Activated naive CD4-positive, alpha-beta T cell treated with anti-CD3 and anti-CD28 coated beads for 36 hours (primary cell): ENCODE measurements at regions not wholly inside any gene's neighbourhood (a gene's known extent, or its start where the extent isn't known, plus 50 kb on each side); places are given as distances from the start of the nearest gene placed in this dataset.
"Not testable (repeated sequence)": the region's sequence is repeated elsewhere in the genome, so short reads cannot be mapped to it uniquely, and the experiment has no call there.

ENCODE experiments used
- CTCF ChIA-PET: fragments of 350-600 bp; sonication (Branson Sonifier 250); formaldehyde crosslinking; loops from one replicate; lab custom pipeline; 2021; ENCODE audit warnings: antibody characterized with exemption; lab: Charles Lee
- DNase-seq: peaks from one replicate; pipeline ENCODE4 v3.0.0-alpha.2; 2020
- H3K27ac Mint-ChIP-seq: one replicate; pipeline ENCODE4 v1.8.0; 2021; ENCODE audit warnings: mild to moderate bottlenecking, mixed read lengths
- H3K27me3 Mint-ChIP-seq: one replicate; pipeline ENCODE4 v1.8.0; 2021; ENCODE audit warnings: low read depth, mixed read lengths
- H3K36me3 Mint-ChIP-seq: one replicate; pipeline ENCODE4 v1.8.0; 2021; ENCODE audit warnings: low read depth, mixed read lengths
- H3K4me1 Mint-ChIP-seq: one replicate; pipeline ENCODE4 v1.8.0; 2021; ENCODE audit warnings: low read depth, mixed read lengths
- H3K4me3 Mint-ChIP-seq: one replicate; pipeline ENCODE4 v1.8.0; 2021; ENCODE audit warnings: mild to moderate bottlenecking, moderate library complexity, mixed read lengths
- H3K9me3 Mint-ChIP-seq: one replicate; pipeline ENCODE4 v1.8.0; 2021; ENCODE audit warnings: mixed read lengths
- intact Hi-C: fragments of 100-400 bp; cut with micrococcal nuclease; formaldehyde crosslinking; loops from one replicate; pipeline ENCODE4 v1.15.1; 2023

DNA sequence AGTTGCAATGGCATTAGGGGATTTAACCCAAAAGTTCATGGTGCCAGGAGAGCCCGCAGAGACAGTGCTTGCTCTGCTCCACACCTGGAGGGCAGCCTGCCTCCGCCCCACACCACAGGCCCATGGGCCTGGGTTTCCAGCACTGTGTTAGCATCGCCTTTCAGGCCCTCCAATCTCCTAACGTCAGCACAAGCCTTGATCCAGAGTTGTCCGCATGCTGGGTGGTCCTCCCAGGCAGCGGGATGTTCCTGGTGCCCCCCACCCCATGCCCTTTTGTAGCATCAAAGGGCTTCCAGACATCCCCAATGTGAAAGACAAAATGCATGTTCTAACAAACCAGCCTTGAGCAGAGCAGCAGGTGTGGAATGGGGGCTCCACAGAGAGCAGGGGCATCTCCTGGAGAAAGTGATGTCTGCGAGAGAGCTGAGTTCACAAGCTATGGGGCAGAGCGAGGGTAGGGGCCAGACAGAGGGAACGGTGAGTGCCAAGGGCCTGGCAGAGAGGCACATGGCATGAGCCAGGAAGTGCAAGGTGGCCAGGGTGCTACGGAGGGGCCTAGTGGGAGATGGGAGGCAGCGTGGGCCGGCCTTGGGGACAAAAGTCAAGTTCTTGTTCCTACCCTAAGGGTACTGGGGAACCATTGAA is 119.2 kb downstream of the CYP26B1 start:
- intact Hi-C loops = no loop called here
- no peak for DNase-seq
- CTCF ChIA-PET = no interaction called here

DNA sequence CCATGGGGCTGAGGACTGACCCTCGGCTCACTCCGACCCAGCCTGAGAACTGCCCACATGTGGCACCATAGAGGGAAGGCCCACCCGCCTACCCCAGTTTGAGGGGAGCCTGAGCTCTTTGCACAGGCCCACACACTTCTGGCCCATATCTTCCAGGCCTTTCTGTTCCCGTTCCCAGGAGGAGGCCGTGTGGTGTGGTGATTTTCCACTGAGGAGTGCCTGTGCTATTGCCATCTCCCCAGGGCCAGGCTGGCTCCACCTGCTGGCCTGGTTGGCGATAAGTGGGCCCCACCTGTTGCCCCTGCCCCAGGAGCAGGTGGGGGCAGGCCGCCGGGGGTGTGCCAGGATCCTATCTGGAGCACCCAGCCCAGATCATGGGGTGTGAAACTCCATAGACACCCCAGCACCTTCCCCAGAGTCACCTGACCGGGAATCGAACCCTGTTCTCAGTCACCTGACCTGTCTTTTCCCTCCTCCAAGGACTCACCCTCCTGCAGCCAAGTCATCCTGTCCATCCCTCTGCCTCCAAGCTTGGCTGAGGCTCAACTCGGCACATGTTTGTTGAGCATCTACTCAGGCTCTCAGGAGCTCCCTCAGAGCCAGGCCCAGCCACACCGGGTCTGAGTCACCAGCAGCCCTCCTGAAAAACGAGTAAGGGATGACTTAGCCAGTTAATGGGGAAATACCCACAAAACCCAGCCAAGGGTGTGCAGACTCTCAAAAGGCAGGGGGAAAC is 120.1 kb downstream of the CYP26B1 start:
- no peak overlapping the region for H3K27ac Mint-ChIP-seq
- no peaks in the 10 kb centered on the region for H3K4me1 Mint-ChIP-seq
- no peak overlapping the region for H3K4me3 Mint-ChIP-seq
- no peaks in the 10 kb centered on the region for H3K36me3 Mint-ChIP-seq
- intact Hi-C loops = no loop called here
- H3K9me3 Mint-ChIP-seq = no peaks in the 10 kb centered on the region
- DNase-seq = no peak
- CTCF ChIA-PET = no interaction called here
- peaks cover 2% of the 10 kb centered on the region for H3K27me3 Mint-ChIP-seq

More for the DNA sequence above, 119.2 kb downstream of the CYP26B1 start:
- H3K9me3 Mint-ChIP-seq = no peaks in the 10 kb centered on the region
- H3K4me3 Mint-ChIP-seq = no peak overlapping the region
- H3K36me3 Mint-ChIP-seq = no peaks in the 10 kb centered on the region
- H3K27ac Mint-ChIP-seq = no peak overlapping the region
- H3K4me1 Mint-ChIP-seq = no peaks in the 10 kb centered on the region
- H3K27me3 Mint-ChIP-seq = peaks cover 2% of the 10 kb centered on the region

DNA sequence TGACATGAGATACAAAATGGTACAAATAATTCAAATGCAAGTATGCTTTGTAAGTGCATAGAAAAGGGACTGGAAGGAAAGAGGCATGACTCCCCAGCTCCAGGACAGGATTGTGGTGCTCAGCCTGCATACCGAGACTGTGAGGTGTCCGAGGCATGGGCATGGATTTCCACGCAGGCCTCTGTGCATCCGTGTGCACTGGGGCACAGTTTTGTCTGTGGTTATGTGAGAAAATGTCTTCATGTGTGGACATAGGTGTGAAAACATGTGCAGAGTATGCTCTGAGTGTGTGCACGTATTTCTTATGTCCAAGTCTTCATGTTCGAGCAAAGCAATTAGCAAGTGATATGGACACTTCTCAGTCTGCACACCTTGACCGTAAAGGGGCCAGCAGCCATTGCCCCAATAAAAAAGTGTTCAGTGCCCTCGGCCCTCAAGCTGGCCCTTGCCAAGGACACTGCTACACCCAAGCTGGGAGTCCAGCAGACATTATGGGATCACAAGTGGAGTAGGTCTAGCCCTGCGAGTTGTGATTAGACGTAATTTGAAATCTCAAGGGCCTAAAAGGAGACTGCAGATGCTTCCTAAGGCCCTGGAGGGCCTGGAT is 120.7 kb downstream of the CYP26B1 start:
- Mint-ChIP-seq H3K4me1 (no peaks in the 10 kb centered on the region), H3K4me3 (no peak overlapping the region), H3K27ac (no peak overlapping the region), H3K9me3 (no peaks in the 10 kb centered on the region), H3K27me3 (peaks cover 2% of the 10 kb centered on the region), H3K36me3 (no peaks in the 10 kb centered on the region)
- CTCF ChIA-PET = no interaction called here
- intact Hi-C loops = no loop called here
- DNase-seq = no peak

DNA sequence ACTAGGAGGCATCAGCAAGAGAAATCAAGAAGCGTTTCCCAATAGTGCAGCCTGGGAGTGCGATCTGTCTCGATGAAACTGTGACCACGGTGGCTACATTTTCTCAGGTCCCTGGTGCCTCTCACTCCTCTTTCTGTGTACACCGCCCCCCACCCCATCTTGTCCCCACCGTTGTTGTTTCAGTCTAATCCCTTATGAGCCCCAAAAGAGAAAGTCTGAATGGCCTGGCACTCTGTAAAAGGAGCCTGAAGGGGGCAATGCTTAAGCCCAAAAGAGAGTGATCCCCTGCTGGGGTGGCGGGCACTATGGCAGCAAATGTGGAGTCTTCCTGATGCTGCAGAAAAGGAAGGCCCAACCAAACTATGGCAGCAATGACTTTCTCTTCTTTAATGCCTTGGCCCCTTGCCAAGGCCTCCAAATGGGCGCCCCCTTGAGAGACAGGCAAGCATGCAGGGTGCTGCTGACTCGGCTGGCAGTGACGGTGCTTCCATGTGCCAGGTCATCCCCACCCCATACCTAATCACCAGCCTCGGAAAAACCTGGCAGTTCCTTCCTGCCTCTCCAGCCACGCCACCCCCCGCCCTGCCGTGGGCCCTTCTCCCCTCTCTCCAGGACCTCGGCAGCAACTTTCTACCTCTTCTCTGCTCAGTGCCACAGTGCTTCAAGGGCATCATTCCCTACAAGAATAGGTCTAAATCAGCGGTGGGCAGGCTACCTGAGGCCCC is 123.0 kb downstream of the CYP26B1 start:
- CTCF ChIA-PET = no interaction called here
- peaks cover 2% of the 10 kb centered on the region for H3K27me3 Mint-ChIP-seq
- H3K9me3 Mint-ChIP-seq = no peaks in the 10 kb centered on the region
- no peak for DNase-seq
- H3K4me3 Mint-ChIP-seq = no peak overlapping the region
- no peak overlapping the region for H3K27ac Mint-ChIP-seq
- H3K36me3 Mint-ChIP-seq = no peaks in the 10 kb centered on the region
- H3K4me1 Mint-ChIP-seq = no peaks in the 10 kb centered on the region
- intact Hi-C loops = no loop called here

DNA sequence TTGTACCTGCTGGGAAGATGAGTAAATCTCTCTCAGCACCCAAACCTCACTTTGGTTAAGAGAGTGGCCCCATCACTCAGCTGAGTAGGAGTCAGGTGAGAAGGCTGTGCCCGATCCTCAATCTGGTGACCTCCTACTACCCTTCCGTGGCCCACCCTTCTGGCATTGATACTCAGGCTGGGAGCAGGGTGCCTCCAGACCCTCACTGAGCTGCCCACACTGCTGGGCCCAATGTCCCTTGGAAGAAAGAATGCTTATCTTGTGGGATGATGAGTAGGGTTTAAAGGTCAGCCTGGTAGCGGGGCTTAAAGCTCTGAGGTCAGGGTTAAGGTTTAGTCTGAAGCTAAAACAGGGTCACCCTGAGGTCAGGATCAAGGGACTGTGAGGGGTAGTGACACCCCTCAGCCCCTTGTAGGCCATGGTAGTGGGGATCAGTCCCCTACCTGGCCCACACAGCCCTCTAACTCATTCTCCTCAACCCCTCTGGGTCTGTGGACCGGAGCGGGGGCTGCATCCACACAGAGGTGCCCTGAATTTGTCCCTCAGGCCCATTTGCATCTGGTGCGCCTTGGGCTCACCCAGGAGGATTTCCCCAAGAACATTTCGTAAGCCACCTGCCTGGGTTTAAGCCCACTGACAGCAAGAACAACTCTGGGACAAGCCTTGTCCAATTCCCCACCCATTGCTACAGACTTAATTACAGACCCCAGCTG is 123.8 kb downstream of the CYP26B1 start:
- H3K27ac Mint-ChIP-seq = no peak overlapping the region
- no peak for DNase-seq

DNA sequence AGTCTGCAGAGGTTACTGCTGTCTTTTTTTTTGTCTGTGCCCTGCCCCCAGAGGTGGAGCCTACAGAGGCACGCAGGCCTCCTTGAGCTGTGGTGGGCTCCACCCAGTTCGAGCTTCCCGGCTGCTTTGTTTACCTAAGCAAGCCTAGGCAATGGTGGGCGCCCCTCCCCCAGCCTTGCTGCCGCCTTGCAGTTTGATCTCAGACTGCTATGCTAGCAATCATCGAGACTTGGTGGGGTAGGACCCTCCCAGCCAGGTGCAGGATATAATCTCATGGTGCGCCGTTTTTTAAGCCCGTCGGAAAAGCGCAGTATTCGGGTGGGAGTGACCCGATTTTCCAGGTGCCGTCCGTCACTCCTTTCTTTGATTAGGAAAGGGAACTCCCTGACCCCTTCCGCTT is 126.3 kb downstream of the CYP26B1 start:
- H3K27ac Mint-ChIP-seq, H3K4me3 Mint-ChIP-seq, DNase-seq, H3K4me1 Mint-ChIP-seq, H3K9me3 Mint-ChIP-seq, CTCF ChIA-PET, H3K27me3 Mint-ChIP-seq, H3K36me3 Mint-ChIP-seq, intact Hi-C loops: not testable (repeated sequence)

More for the DNA sequence above, 123.8 kb downstream of the CYP26B1 start:
- Mint-ChIP-seq H3K4me3 (no peak overlapping the region), H3K27me3 (peaks cover 2% of the 10 kb centered on the region), H3K36me3 (no peaks in the 10 kb centered on the region), H3K9me3 (no peaks in the 10 kb centered on the region), H3K4me1 (no peaks in the 10 kb centered on the region)
- intact Hi-C loops = no loop called here
- CTCF ChIA-PET = no interaction called here

DNA sequence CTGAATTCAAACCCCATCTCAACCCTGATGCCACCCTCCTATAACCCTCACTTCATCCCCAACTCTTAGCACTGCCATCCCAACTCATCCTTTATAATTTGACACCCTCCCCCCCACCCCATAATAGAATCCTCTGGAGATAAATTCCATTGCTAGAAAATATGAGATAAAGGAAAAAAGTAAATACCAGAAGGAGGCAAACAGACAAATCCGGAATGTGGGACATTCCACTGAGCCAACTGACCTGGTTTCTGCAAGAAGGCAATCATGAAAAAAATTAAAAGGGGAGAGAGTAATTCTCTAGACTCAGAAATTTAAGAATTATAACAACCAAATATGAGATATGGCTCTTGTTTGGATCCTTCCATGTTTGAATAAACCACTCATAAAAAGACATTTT is 132.4 kb downstream of the CYP26B1 start:
- Mint-ChIP-seq H3K4me1 (no peaks in the 10 kb centered on the region), H3K4me3 (no peak overlapping the region), H3K27ac (no peak overlapping the region), H3K36me3 (no peaks in the 10 kb centered on the region), H3K9me3 (no peaks in the 10 kb centered on the region), H3K27me3 (peaks cover 2% of the 10 kb centered on the region)
- no peak for DNase-seq
- intact Hi-C loops = no loop called here
- CTCF ChIA-PET = no interaction called here

DNA sequence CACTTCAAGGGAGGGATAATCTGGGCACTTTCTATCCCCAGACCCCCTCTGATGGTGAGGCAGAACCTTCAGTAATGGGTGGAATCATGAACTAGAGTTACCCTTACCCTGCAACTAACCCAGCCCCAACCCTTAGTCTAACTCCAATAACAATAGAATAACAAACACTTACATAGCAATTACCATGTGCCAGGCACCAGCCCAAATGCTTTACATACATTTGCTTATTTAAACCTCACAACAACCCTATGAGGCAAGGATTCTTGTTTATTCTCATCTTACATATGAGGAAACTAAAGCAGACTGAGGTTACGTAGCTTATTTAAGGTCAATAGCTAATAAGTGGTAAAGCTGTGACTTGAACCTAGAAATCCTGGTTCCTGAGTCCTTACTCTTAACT is 132.8 kb downstream of the CYP26B1 start:
- H3K4me1 Mint-ChIP-seq = no peaks in the 10 kb centered on the region
- H3K36me3 Mint-ChIP-seq = no peaks in the 10 kb centered on the region
- H3K4me3 Mint-ChIP-seq = no peak overlapping the region
- no peak overlapping the region for H3K27ac Mint-ChIP-seq
- CTCF ChIA-PET = no interaction called here
- intact Hi-C loops = no loop called here
- H3K9me3 Mint-ChIP-seq = no peaks in the 10 kb centered on the region
- H3K27me3 Mint-ChIP-seq = peaks cover 2% of the 10 kb centered on the region
- DNase-seq = no peak

DNA sequence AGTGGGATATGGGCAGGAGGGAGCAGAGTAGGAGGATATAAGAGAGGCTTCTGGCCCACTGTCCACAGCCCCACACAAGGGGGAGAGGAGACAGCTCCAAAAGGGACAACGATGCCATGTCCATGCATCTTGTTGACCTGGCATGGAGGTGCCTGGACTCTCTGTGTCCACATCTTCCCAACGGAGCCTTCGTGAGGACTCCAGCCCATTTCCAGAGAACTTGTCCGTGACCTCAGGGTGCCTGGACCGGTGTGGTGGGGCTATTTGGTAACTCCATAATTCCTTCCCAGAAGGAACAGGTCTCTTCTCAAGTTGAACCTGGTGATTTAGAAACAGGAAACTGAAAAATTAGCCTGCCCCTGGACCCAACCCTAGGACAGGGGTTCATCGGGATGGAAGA is 133.9 kb downstream of the CYP26B1 start:
- Mint-ChIP-seq H3K36me3 (no peaks in the 10 kb centered on the region), H3K4me1 (no peaks in the 10 kb centered on the region), H3K27ac (no peak overlapping the region), H3K4me3 (no peak overlapping the region), H3K27me3 (peaks cover 2% of the 10 kb centered on the region), H3K9me3 (no peaks in the 10 kb centered on the region)
- no peak for DNase-seq
- intact Hi-C loops = no loop called here
- CTCF ChIA-PET = no interaction called here

DNA sequence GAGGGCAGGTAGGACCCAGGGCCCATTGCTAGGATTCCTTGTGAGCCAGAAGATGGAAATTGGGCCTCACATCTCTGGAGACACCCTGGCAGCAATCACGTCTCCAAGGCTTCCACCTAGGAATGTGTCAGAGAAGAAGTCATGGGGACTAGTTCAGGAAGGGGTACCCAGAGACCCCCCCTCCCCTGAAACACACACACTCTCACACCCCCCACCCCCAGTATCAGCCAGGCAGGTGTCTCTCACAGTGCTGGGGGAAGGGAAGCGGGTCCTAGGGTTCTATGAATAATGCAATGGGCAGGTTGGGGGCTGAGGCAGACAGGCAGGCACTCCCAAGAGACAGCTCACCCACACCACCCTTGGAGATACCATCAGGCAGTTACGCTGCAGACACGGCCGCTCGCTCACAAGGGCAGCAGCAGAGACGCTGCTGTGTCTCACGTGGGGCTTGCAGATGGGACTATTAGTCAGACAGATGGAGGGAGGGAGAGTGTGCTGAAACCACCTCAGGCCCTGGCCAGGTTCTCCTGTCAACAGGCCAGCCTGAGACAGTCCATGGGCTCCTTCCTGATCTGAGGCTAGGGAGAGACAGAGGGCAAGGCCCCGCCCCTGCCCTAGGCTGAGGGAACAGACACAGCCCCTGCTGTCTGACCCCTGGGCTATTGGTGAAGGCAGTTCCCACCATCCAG is 134.6 kb downstream of the CYP26B1 start:
- no peaks in the 10 kb centered on the region for H3K36me3 Mint-ChIP-seq
- H3K9me3 Mint-ChIP-seq = no peaks in the 10 kb centered on the region
- no peaks in the 10 kb centered on the region for H3K4me1 Mint-ChIP-seq
- H3K27me3 Mint-ChIP-seq = peaks cover 2% of the 10 kb centered on the region
- DNase-seq = no peak
- CTCF ChIA-PET = no interaction called here
- no peak overlapping the region for H3K27ac Mint-ChIP-seq
- intact Hi-C loops = no loop called here
- H3K4me3 Mint-ChIP-seq = no peak overlapping the region

DNA sequence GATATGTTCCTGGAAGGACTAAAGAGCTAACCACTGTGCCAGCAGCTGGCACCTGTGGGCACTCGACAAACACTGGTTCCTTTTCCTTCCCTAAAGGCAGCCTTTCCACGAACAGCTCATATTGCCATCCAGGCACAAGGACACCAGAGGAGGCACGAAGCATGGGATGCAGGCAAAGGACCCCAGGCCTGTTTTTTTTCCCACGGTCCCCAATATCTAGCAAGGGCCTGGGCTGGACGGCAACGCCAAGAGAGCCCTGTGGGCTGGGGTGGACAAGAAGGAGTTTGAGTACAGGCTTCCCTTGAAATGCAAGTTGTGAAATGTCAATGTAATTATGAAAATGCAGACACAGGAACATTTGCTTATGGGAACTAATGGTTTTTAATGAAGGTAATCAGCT is 135.9 kb downstream of the CYP26B1 start:
- CTCF ChIA-PET = no interaction called here
- Mint-ChIP-seq H3K4me1 (no peaks in the 10 kb centered on the region), H3K27ac (no peak overlapping the region), H3K27me3 (peaks cover 2% of the 10 kb centered on the region), H3K9me3 (no peaks in the 10 kb centered on the region), H3K36me3 (no peaks in the 10 kb centered on the region), H3K4me3 (no peak overlapping the region)
- DNase-seq = no peak
- intact Hi-C loops = no loop called here

DNA sequence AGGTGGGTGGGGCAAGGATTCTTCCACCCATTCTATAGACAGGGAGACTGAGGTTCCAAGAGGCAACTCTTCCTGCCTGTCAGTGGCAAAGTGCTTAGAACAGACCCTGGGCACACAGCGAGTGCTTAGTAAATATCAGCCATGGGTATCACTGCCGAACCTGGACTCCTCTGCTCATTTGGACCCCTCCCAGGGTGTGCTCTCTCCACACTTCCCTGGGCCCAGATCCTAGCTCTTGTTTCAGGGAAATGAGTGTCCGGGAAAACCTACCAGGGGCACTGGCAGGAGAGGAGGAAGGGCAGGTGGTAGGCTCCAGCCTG is 136.3 kb downstream of the CYP26B1 start:
- Mint-ChIP-seq H3K27me3 (peaks cover 2% of the 10 kb centered on the region), H3K27ac (no peak overlapping the region), H3K4me3 (no peak overlapping the region), H3K36me3 (no peaks in the 10 kb centered on the region), H3K4me1 (no peaks in the 10 kb centered on the region), H3K9me3 (no peaks in the 10 kb centered on the region)
- CTCF ChIA-PET = no interaction called here
- DNase-seq = no peak
- intact Hi-C loops = no loop called here
